HEK293T (cell line): ENCODE measurements at regions not wholly inside any gene's neighbourhood (a gene's known extent, or its start where the extent isn't known, plus 50 kb on each side); places are given as distances from the start of the nearest gene placed in this dataset.

Experiments
- CTCF ChIA-PET: fragments of 350-600 bp; formaldehyde crosslinking; extraction: SDS; loops from one replicate; lab custom pipeline; 2021; ENCODE audit warnings: antibody characterized with exemption, inconsistent platforms; lab: Yijun Ruan, JAX
- POLR2A ChIA-PET: fragments of 350-600 bp; formaldehyde crosslinking; extraction: SDS; loops from one replicate; lab custom pipeline; 2020; ENCODE audit warnings: antibody characterized with exemption, inconsistent platforms; lab: Yijun Ruan, JAX
- DNase-seq: peaks from one replicate; pipeline ENCODE4 v3.0.0; 2012; ENCODE audit warnings: mixed read lengths; ENCODE audit errors: extremely low spot score
- ARNT ChIP-seq: fragments of 450-650 bp; IDR thresholded peaks from 2 replicates; pipeline ENCODE4 v1.6.1; 2017; ENCODE audit warnings: mild to moderate bottlenecking
- BHLHE40 ChIP-seq: fragments of 450-650 bp; IDR thresholded peaks from 2 replicates; pipeline ENCODE4 v1.6.1; 2016; ENCODE audit warnings: mild to moderate bottlenecking, moderate library complexity, borderline replicate concordance
- CTBP1 ChIP-seq: fragments of 450-650 bp; IDR thresholded peaks from 2 replicates; pipeline ENCODE4 v1.6.1; 2016; ENCODE audit warnings: borderline replicate concordance
- ELF4 ChIP-seq: fragments of 450-650 bp; IDR thresholded peaks from 2 replicates; pipeline ENCODE4 v1.6.1; 2017; ENCODE audit warnings: antibody characterized with exemption
- FOXA1 ChIP-seq: fragments of 450-650 bp; IDR thresholded peaks from 2 replicates; pipeline ENCODE4 v1.6.1; 2016; ENCODE audit warnings: mild to moderate bottlenecking
- FOXK2 ChIP-seq: fragments of 450-650 bp; IDR thresholded peaks from 2 replicates; pipeline ENCODE4 v1.6.1; 2016; ENCODE audit warnings: mild to moderate bottlenecking
- FOXM1 ChIP-seq: fragments of 450-650 bp; IDR thresholded peaks from 2 replicates; pipeline ENCODE4 v1.6.1; 2017; ENCODE audit warnings: mild to moderate bottlenecking, borderline replicate concordance
- HDGF ChIP-seq: fragments of 450-650 bp; IDR thresholded peaks from 2 replicates; pipeline ENCODE4 v1.6.1; 2017; ENCODE audit warnings: antibody characterized with exemption, borderline replicate concordance
- L3MBTL2 ChIP-seq: fragments of 450-650 bp; conservative IDR thresholded peaks from 2 replicates; pipeline ENCODE4 v1.6.1; 2016; ENCODE audit warnings: mild to moderate bottlenecking
- LEF1 ChIP-seq: fragments of 450-650 bp; IDR thresholded peaks from 2 replicates; pipeline ENCODE4 v1.6.1; 2017; ENCODE audit warnings: mild to moderate bottlenecking, borderline replicate concordance
- NFRKB ChIP-seq: fragments of 450-650 bp; IDR thresholded peaks from 2 replicates; pipeline ENCODE4 v1.6.1; 2016; ENCODE audit warnings: mild to moderate bottlenecking, moderate library complexity
- SP1 ChIP-seq: fragments of 450-650 bp; IDR thresholded peaks from 2 replicates; pipeline ENCODE4 v1.6.1; 2017
- SUZ12 ChIP-seq: fragments of 450-650 bp; IDR thresholded peaks from 2 replicates; pipeline ENCODE4 v1.6.1; 2016; ENCODE audit warnings: mild to moderate bottlenecking
- TARDBP ChIP-seq: fragments of 450-650 bp; IDR thresholded peaks from 2 replicates; pipeline ENCODE4 v1.6.1; 2016
- ZNF384 ChIP-seq: fragments of 450-650 bp; IDR thresholded peaks from 2 replicates; pipeline ENCODE4 v1.6.1; 2016
- TF ChIP-seq, protein P1 (sequence below): fragments of 450-650 bp; IDR thresholded peaks from 2 replicates; pipeline ENCODE4 v1.6.1; 2016

DNA sequence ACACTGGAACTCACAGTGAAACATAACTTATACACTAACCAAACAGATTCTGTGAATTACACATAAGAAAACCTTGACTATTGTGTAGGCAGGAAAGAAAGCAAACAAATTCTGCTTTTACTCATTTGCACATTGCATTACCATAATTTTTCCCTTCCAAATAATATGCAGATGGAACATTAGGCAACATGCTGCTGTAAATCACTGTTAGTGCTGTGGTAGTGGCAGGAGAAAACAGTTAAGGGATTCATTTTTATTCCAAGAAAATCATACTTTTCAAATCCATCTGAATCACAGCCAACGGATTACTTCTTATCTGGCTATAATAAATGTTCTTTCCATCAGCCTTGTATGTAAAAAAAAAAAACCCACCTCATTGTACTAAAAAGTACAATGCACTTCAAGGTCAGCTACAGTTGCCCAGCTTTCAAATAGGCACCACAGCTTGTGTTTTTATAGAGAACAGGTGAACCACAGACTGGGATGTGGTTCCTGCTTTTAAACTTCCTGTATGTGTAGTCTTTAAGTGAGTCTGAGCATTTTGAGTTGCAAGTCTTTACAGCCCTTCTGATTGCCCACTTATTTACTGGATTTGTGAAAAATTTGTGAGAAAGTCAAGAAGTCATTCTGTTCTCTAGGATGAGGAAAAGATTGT is 590.0 kb upstream of the SEMA3D start:
- TF ChIP-seq FOXM1 (no peak), HDGF (no peak), TARDBP (no peak), ARNT (no peak), BHLHE40 (no peak), L3MBTL2 (no peak), NFRKB (no peak), SUZ12 (no peak), ELF4 (no peak), CTBP1 (no peak), ZNF384 (no peak)
- POLR2A ChIA-PET = no interaction called here
- no peak for DNase-seq
- CTCF ChIA-PET = no interaction called here

DNA sequence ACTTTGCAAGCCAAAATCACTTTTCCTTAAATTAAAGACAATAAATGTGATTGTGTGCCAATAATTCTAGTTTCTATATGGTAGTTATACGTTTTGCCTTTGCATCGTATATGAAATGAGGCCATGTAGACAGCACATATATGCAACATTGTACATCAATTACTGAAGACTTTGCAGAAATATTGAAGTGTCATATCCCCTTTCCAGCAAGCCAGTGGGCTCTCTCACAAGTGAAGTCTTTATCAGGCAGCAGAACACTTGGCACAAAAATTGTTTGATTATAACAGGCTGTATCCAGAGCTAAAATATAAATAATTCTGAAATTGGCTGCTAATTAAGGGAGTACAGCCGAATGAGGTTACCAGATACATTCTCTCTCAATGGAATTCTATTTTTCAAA is 588.6 kb upstream of the SEMA3D start:
- TF ChIP-seq ARNT (no peak), CTBP1 (no peak), L3MBTL2 (no peak), FOXK2 (no peak), ELF4 (no peak), HDGF (no peak), SP1 (no peak), FOXM1 (no peak), TARDBP (no peak)
- TF ChIP-seq, protein P1, sequence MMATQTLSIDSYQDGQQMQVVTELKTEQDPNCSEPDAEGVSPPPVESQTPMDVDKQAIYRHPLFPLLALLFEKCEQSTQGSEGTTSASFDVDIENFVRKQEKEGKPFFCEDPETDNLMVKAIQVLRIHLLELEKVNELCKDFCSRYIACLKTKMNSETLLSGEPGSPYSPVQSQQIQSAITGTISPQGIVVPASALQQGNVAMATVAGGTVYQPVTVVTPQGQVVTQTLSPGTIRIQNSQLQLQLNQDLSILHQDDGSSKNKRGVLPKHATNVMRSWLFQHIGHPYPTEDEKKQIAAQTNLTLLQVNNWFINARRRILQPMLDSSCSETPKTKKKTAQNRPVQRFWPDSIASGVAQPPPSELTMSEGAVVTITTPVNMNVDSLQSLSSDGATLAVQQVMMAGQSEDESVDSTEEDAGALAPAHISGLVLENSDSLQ = no peak
- ChIA-PET POLR2A (no interaction called here), CTCF (no interaction called here)
- no peak for DNase-seq

DNA sequence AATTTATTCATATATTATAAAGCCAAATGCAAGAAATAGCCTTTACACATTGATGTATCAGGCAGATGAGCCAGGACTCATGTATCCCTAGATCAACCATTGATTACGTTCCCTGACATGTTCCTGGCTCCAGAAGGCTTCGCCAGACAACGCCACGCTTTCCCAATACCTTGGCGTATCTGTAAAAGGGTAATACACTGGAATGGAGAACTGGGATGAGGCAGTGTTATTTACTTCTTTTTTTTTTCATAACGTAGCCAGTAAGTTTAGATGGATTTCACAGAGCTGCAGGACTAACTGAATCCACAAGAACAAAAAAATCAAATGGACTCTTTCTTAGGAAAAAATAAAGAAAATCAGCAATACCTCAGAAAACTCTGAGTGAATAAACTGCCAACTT is 588.1 kb upstream of the SEMA3D start:
- CTCF ChIA-PET = no interaction called here
- no peak for TF ChIP-seq FOXA1
- TF ChIP-seq LEF1 = no peak
- no peak for TF ChIP-seq CTBP1
- TF ChIP-seq SP1 = no peak
- no peak for TF ChIP-seq ARNT
- TF ChIP-seq BHLHE40 = no peak
- TF ChIP-seq ELF4 = no peak
- TF ChIP-seq SUZ12 = no peak
- TF ChIP-seq FOXM1 = no peak
- no peak for TF ChIP-seq TARDBP
- TF ChIP-seq, protein P1 = no peak
- POLR2A ChIA-PET = no interaction called here
- DNase-seq = no peak

DNA sequence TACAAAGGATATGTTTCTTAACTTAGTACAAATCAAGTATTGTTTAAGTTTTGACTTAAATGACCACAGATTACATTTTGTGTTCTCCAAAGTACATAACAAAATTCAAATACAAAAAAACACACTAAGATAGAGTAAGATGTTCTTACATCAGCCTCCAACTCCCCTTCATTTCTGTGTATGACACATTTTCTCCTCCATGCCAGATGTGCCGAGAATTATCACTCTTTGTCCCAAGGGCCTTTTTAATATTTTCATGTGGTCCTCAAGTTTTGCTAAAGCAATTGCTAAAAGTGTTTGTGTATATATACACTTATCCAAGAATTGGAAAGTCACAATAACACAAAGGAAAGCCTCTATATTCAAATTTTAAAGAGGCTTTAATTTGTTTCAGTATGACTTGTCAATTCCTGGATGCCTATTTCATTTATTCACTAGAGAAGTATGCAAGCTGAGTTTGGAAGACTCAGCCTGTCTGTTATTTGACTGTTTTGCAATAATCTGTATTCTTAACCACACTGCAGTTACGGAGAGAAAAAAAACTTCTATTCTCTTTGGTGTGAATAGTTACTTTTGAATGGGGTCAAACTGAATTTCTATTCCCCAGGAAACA is 586.4 kb upstream of the SEMA3D start:
- ChIA-PET CTCF (no interaction called here), POLR2A (no interaction called here)
- TF ChIP-seq, protein P1 = no peak
- TF ChIP-seq L3MBTL2 (no peak), ARNT (no peak), FOXM1 (no peak), SUZ12 (no peak), TARDBP (no peak)
- DNase-seq = no peak

DNA sequence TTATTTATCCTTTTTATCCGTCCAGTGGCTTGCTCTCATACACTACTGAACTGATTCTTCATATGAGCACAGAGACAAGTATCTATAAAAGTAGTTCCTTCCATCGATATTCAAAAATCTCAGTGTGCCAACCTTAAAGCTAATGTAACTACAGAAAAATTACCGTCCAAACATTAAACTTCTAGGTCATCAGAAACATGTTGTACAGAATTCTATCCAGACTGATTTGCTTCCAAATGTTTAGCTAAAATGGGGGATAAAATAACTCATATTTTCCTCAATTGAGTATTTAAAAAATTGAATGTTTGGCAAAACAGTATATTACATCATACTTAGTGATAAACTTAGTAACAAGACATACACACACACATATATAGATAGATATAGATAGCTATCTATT is 584.7 kb upstream of the SEMA3D start:
- TF ChIP-seq, protein P1 = no peak
- TF ChIP-seq FOXK2 (no peak), NFRKB (no peak), HDGF (no peak), TARDBP (no peak), CTBP1 (no peak), L3MBTL2 (no peak), ARNT (no peak), ZNF384 (no peak), LEF1 (no peak), SP1 (no peak), SUZ12 (no peak), FOXA1 (no peak), ELF4 (no peak), BHLHE40 (no peak), FOXM1 (no peak)
- DNase-seq = no peak
- ChIA-PET POLR2A (no interaction called here), CTCF (no interaction called here)

DNA sequence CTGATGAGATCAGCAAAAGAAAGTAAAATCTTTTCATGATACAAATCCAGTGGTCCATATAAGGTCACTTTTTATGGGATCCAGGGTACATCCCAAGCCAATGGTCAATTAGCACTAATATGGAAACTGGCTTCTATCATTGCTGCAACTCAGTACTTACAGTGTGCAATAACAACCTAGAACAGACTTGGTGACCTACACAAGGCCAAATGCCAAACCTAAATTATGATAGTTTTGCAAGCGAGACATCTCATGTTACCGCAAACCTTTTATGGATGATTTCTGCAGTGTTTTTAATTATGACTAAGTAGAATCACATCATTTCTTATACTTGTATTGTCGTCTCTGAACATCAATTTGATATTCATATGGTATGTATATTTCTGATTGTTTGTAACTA is 583.5 kb upstream of the SEMA3D start:
- TF ChIP-seq NFRKB (no peak), LEF1 (no peak), L3MBTL2 (no peak), ZNF384 (no peak), SUZ12 (no peak), ARNT (no peak), TARDBP (no peak), FOXA1 (no peak), CTBP1 (no peak), FOXK2 (no peak), ELF4 (no peak), HDGF (no peak), BHLHE40 (no peak), FOXM1 (no peak), SP1 (no peak)
- TF ChIP-seq, protein P1 = no peak
- no peak for DNase-seq
- ChIA-PET POLR2A (no interaction called here), CTCF (no interaction called here)
